Urinary bladder (tissue), 3 donors: ENCODE measurements at regions not wholly inside any gene's neighbourhood (a gene's known extent, or its start where the extent isn't known, plus 50 kb on each side); places are given as distances from the start of the nearest gene placed in this dataset.

Experiments
- DNase-seq: peaks from one replicate; pipeline ENCODE4 v3.0.0-alpha.2; 2015; ENCODE audit errors: extremely low spot score
- H3K27ac ChIP-seq: one replicate; pipeline ENCODE4 v1.5.1; 2013; ENCODE audit warnings: low read depth, mild to moderate bottlenecking, moderate library complexity
- H3K36me3 ChIP-seq: one replicate; pipeline ENCODE4 v1.6.1; 2013; ENCODE audit warnings: mild to moderate bottlenecking, moderate library complexity; ENCODE audit not compliant: insufficient read depth
- H3K4me1 ChIP-seq: one replicate; pipeline ENCODE4 v1.6.1; 2013; ENCODE audit warnings: mild to moderate bottlenecking, moderate library complexity; ENCODE audit not compliant: insufficient read depth
- H3K4me3 ChIP-seq: one replicate; pipeline ENCODE4 v1.5.1; 2013; ENCODE audit warnings: low read depth, low read length
- WGBS: extraction: QIAGEN DNeasy Blood & Tissue Kit; methylation state at CpG from one replicate; pipeline ENCODE4 v1.1.7; 2013; 5-methylcytosine and 5-hydroxymethylcytosine counted together
- donor health status: healthy with polysubstance abuse.
- donor health status: healthy.

DNA sequence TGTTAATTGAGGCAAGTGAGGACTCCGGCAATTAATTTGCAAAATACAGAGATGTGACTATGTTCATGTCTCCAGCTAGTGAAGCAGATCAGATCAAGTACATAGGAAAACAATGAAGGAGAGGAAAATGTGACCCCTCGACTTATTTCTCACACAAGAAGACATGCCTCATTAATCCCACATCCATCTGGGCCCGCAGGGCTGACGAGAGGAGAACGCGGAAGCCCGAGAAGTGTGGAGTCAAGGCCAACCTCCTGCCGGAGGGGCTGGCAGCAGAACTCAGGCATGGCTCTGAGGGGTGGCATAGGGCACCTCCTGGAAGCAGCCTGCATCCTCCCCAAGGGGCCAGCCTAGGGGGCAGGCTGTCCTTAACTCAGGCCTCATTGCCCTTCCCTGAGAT lies 54.4 kb downstream of the ZNF503 start:
- no peak overlapping the region for H3K27ac ChIP-seq
- no peaks in the 10 kb centered on the region for H3K4me1 ChIP-seq
- H3K4me3 ChIP-seq: no peak overlapping the region
- WGBS: 65% methylated on average over 8 of the region's 8 CpGs
- DNase-seq: no peak
- no peaks in the 10 kb centered on the region for H3K36me3 ChIP-seq

DNA sequence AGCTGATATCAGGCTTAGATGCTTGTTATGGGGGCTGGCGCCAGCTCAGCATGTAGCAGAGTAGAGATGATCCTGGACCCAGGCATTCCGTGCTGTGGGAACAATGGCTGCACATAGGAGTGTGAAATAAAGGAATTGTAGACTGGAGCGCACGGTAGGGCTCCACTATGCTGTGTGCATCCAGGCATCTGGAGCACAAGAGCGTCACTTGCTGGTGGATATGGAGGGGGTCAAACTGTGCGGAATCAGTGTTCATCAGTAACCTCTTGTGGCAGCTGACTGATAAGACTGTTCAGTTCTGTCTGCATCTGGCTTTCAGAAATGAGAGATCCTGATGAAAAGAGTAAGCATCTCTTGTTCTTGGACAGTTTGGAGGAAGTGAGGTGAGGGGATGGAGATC lies 55.8 kb downstream of the ZNF503 start:
- Histone ChIP-seq H3K36me3 (no peaks in the 10 kb centered on the region), H3K27ac (no peak overlapping the region), H3K4me3 (no peak overlapping the region), H3K4me1 (no peaks in the 10 kb centered on the region)
- no peak for DNase-seq
- 89% methylated on average over 6 of the region's 6 CpGs for WGBS

DNA sequence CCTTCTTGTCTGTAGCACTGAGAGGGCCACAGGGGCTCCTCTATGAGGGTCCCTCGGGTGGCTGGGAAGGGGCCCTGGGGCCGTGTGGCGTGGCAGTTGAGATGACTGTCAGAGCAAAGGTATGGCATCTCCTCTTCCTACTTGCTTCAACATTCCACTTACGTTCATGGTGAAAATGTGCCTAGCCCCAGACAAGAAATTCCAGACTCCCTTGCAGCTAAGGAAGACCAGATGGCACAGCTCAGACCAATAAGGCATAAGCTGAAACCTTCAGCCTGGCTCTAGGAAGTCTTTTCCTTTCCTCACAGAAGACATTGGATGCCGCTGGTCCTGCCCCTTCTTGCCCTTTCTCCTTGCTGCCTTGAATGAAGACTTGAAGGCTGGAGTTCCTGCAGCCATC lies 57.4 kb downstream of the ZNF503 start:
- Histone ChIP-seq H3K4me1 (no peaks in the 10 kb centered on the region), H3K27ac (no peak overlapping the region), H3K36me3 (no peaks in the 10 kb centered on the region), H3K4me3 (no peak overlapping the region)
- DNase-seq: no peak
- WGBS: 86% methylated on average over 5 of the region's 5 CpGs

DNA sequence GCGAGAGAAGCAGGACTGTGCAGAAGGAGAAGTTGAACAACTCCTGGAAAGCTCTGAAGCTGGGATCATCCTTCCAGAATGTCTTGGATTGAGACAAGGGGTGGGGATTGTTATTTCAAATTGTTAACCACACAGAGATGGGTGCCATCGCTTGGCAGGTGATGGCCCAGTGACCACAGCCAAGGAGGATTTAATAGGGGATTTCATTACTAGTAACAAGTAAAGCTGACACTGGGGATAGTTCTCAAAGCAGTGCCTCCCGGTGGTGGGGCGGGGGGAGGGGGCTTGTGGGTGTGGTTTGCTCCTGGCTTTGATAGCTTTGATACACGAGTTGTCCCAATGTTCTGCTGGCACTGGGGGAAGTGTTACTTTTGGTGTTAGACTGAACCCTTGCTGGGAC lies 59.2 kb downstream of the ZNF503 start:
- no peak for DNase-seq
- H3K27ac ChIP-seq: no peak overlapping the region
- WGBS: 57% methylated on average over 5 of the region's 5 CpGs
- no peaks in the 10 kb centered on the region for H3K36me3 ChIP-seq
- no peaks in the 10 kb centered on the region for H3K4me1 ChIP-seq
- no peak overlapping the region for H3K4me3 ChIP-seq

GRCh38 chr10:75335983-75336382 lies 65.6 kb downstream of the ZNF503 start:
- DNase-seq: no peak
- Histone ChIP-seq H3K27ac (no peak overlapping the region), H3K4me3 (no peak overlapping the region), H3K36me3 (no peaks in the 10 kb centered on the region), H3K4me1 (no peaks in the 10 kb centered on the region)

GRCh38 chr10:75335191-75335590 lies 66.4 kb downstream of the ZNF503 start:
- DNase-seq: no peak
- Histone ChIP-seq H3K36me3 (no peaks in the 10 kb centered on the region), H3K4me1 (no peaks in the 10 kb centered on the region), H3K27ac (no peak overlapping the region), H3K4me3 (no peak overlapping the region)
- WGBS: 73% methylated on average over 1 of the region's 1 CpG

- DNase-seq: no peak
- Histone ChIP-seq H3K27ac (no peak overlapping the region), H3K36me3 (no peaks in the 10 kb centered on the region), H3K4me1 (no peaks in the 10 kb centered on the region), H3K4me3 (no peak overlapping the region)
- 65% methylated on average over 1 of the region's 1 CpG for WGBS
Measured at GRCh38 chr10:75334720-75335119, 66.8 kb downstream of the ZNF503 start.

DNA sequence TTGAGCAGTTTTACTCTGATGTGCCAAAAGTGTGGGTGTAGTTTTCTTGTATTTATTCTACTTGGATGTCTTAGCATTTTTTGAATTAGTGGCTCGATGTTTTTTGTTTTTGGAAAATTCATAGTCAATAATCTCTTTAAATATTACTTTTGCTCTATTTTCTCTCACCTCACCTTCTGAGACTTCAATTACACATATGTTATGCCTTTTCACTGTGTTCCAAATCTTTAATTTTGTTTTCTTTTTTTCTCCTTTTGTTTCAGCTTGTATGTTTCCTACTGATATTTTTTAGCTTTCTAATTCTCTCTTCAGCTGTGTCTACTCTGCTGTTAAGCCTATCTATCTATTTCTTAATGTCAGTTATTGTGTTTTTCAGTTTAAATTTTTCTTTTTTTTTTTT lies 69.5 kb downstream of the ZNF503 start:
- DNase-seq: no peak
- no peak overlapping the region for H3K27ac ChIP-seq
- WGBS: 90% methylated on average over 1 of the region's 1 CpG
- H3K36me3 ChIP-seq: no peaks in the 10 kb centered on the region
- H3K4me1 ChIP-seq: no peaks in the 10 kb centered on the region
- H3K4me3 ChIP-seq: no peak overlapping the region

DNA sequence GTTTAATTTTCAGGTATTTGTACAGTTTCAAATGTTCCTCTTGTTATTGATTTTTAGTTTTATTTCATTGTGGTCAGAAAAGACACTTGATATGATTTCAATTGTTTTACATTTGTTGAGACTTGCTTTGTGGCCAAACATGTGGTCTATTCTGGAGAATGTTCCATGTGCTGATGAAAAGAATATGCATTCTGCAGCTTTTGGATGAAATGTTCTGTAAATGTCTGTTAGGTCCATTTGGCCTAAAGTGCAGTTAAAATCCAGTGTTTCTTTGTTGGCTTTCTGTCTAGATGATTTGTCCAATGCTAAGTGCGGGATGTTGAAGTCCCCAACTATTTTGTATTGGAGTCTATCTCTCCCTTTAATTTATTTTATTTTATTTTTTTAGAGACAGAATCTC lies 70.5 kb downstream of the ZNF503 start:
- 84% methylated on average over 1 of the region's 1 CpG for WGBS
- DNase-seq: no peak
- no peaks in the 10 kb centered on the region for H3K4me1 ChIP-seq

DNA sequence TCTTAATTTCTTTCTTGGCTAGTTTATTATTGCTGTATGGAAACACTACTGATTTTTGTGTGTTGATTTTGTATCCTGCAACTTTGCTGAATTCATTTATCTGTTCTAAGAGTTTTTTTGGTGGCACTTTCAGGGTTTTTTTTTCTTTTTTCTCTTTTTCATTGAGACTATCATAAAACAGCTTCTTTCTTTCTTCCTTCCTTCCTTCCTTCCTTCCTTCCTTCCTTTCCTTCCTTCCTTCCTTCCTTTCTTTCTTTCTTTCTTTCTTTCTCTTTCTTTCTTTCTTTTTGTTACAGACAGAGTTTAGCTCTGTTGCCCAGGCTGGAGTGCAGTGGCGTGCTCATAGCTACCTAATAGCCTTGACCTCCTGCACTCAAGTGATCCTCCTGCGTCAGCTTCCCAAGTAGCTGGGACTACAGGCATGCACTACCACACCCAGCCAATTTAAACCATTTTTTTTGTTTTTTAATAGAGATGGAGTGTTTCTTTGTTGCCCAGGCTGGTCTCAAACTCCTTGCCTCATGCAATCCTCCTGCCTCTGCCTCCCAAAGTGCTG lies 72.3 kb downstream of the ZNF503 start:
- no peak overlapping the region for H3K27ac ChIP-seq
- H3K4me3 ChIP-seq: no peak overlapping the region
- 74% methylated on average over 2 of the region's 2 CpGs for WGBS
- no peaks in the 10 kb centered on the region for H3K4me1 ChIP-seq
- H3K36me3 ChIP-seq: no peaks in the 10 kb centered on the region
- DNase-seq: no peak

More for the DNA sequence above, 70.5 kb downstream of the ZNF503 start:
- Histone ChIP-seq H3K4me3 (no peak overlapping the region), H3K36me3 (no peaks in the 10 kb centered on the region), H3K27ac (no peak overlapping the region)

DNA sequence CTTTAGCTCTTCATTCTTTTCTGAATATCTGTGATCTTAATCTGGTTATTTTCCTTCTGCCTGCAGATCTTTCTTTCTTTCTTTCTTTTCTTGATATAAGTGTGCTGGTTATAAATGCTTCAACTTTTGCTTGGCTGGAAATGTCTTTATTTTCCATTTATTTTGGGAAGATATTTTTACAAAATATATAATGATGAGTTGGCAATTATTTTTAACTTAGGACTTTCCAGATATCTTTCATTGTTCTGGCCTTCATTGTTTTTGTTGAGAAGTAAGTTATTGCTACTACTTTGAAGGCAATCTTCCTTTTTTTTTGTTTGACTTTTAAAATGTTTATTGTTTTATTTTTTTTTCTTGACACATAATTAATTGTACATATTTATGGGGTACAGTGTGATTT lies 75.3 kb downstream of the ZNF503 start:
- H3K36me3 ChIP-seq: no peaks in the 10 kb centered on the region
- no peaks in the 10 kb centered on the region for H3K4me1 ChIP-seq
- no peak overlapping the region for H3K27ac ChIP-seq
- no peak overlapping the region for H3K4me3 ChIP-seq
- DNase-seq: no peak

GRCh38 chr10:75319274-75319673 lies 82.3 kb downstream of the ZNF503 start:
- Histone ChIP-seq H3K36me3 (no peaks in the 10 kb centered on the region), H3K4me3 (no peak overlapping the region), H3K27ac (no peak overlapping the region), H3K4me1 (no peaks in the 10 kb centered on the region)
- no peak for DNase-seq

- 94% methylated on average over 1 of the region's 1 CpG for WGBS
- Histone ChIP-seq H3K36me3 (no peaks in the 10 kb centered on the region), H3K4me3 (no peak overlapping the region), H3K27ac (no peak overlapping the region), H3K4me1 (peaks cover 2% of the 10 kb centered on the region)
- no peak for DNase-seq
Measured at GRCh38 chr10:75314570-75314969, 78.8 kb upstream of the COMTD1 start.

DNA sequence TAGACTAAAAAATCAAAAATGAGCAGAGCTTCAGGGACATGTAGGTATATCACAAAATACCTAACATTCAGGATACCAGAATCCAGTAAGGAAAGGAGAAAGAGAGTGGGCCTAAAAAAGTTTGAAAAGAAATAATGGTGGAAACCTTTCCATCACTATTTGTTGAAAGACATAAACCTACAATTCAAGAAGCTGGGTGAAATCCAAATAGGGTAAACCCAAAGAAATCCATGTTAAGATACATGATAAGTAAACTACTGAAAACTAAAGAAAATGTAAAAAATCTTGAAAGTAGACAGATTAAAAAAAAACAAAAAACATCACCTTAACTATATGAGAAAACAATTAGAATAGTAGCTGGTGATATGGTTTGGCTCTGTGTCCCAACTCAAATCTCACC lies 76.7 kb upstream of the COMTD1 start:
- Histone ChIP-seq H3K27ac (no peak overlapping the region), H3K4me3 (no peak overlapping the region), H3K36me3 (no peaks in the 10 kb centered on the region), H3K4me1 (peaks cover 2% of the 10 kb centered on the region)
- no peak for DNase-seq

GRCh38 chr10:75305675-75306074 lies 69.9 kb upstream of the COMTD1 start:
- Histone ChIP-seq H3K27ac (no peak overlapping the region), H3K4me1 (peaks cover 2% of the 10 kb centered on the region), H3K4me3 (no peak overlapping the region), H3K36me3 (no peaks in the 10 kb centered on the region)
- DNase-seq: no peak
